Heart left ventricle (tissue), 13 donors: ENCODE measurements at regions not wholly inside any gene's neighbourhood (a gene's known extent, or its start where the extent isn't known, plus 50 kb on each side); places are given as distances from the start of the nearest gene placed in this dataset.

Source experiments
- POLR2A ChIP-seq, 2 donors: fragments of 450-650 bp; IDR thresholded peaks; one replicate each; pipeline ENCODE4 v1.6.1; 2017; ENCODE audit warnings: antibody characterized with exemption in 2 of 2, mild to moderate bottlenecking in 2 of 2, moderate library complexity in 2 of 2
- TF ChIP-seq, protein P1 (sequence below), 12 donors: fragments of 200-600 bp; sonication (generic) in 4 of 12; IDR thresholded peaks; one replicate each; pipeline versions ENCODE4 v1.5.0 to v1.8.0; 2018 to 2022; ENCODE audit warnings: antibody characterized with exemption in 12 of 12, mild to moderate bottlenecking in 5 of 12
- donor health status: ischemic (EF 13 %, LVEDD 7.1; RV severe dilation, severe dysfunction).
- donor health status: DM: no; HTN: yes; CAD: no.
- donor health status: DM: no; HTN: no; CAD: no.
- donor health status: ischemic (EF 25% LVEDD 6.9; RV normal size, moderate dysfunction).
- donor health status: ischemic (EF 25% LVEDD 5.7; RV mildly dilated, moderate dysfunction).
- donor health status: ischemic (EF 35%, LVEDD 5.7; RV mildly dilated, moderate dysfunction).
- donor health status: nonischemic (EF 11% LVEDD 7.7; RV severe dilation, severe dysfunction).
- donor health status: DM: yes; HTN: yes; CAD: no.
- donor health status: PGD.
- donor health status: ischemic (EF 29% LVEDD 5.4; RV normal size, mild dysfunction).
- donor health status: nonischemic (EF 23%, LVEDD 6.1; RV moderate dilation, normal function).

DNA sequence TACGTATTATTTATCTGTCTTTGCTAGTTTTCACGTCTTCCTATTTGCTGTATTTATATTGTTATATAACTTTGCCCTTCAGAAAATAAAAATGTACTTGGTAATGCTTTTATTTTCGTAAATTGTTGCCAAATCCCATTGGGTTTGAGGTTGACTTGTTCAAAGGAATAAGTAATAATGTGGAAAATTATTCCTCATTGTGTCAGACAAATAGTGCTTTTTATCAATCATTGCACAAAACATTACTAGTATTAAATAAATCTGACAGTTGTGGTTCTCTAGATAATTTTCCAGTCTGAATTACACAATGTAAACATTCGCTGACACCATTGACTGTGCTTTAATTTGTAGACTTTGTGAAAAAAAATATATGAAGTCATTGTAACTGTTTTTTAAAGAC lies 798.3 kb upstream of the TMEFF2 start:
- no peak for TF ChIP-seq POLR2A (IDR thresholded peaks at IDR 0.05)
- TF ChIP-seq, protein P1, sequence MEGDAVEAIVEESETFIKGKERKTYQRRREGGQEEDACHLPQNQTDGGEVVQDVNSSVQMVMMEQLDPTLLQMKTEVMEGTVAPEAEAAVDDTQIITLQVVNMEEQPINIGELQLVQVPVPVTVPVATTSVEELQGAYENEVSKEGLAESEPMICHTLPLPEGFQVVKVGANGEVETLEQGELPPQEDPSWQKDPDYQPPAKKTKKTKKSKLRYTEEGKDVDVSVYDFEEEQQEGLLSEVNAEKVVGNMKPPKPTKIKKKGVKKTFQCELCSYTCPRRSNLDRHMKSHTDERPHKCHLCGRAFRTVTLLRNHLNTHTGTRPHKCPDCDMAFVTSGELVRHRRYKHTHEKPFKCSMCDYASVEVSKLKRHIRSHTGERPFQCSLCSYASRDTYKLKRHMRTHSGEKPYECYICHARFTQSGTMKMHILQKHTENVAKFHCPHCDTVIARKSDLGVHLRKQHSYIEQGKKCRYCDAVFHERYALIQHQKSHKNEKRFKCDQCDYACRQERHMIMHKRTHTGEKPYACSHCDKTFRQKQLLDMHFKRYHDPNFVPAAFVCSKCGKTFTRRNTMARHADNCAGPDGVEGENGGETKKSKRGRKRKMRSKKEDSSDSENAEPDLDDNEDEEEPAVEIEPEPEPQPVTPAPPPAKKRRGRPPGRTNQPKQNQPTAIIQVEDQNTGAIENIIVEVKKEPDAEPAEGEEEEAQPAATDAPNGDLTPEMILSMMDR (IDR thresholded peaks at IDR 0.05), result no peak
